HG03159 (cell line): ENCODE measurements at regions not wholly inside any gene's neighbourhood (a gene's known extent, or its start where the extent isn't known, plus 50 kb on each side); places are given as distances from the start of the nearest gene placed in this dataset.
A peak's percentile ranks its signal among the peaks of the same experiment; 100 is the strongest.
"Not testable (repeated sequence)": the region's sequence is repeated elsewhere in the genome, so short reads cannot be mapped to it uniquely, and the experiment has no call there.

Experiments
- ATAC-seq: cut with Tn5 transposase; IDR thresholded peaks from one replicate; pipeline ENCODE4 v1.9.1; 2021; ENCODE audit warnings: mild to moderate bottlenecking, moderate library complexity; ENCODE audit not compliant: unreplicated experiment

GRCh38 chr3:151596940-151597339, 136.1 kb upstream of the IGSF10 start:
- ATAC-seq, result no peak

- ATAC-seq, result no peak
These were observed 133.1 kb upstream of the IGSF10 start for GRCh38 chr3:151593928-151594327.

- ATAC-seq, result no peak
These were observed 131.4 kb upstream of the IGSF10 start for GRCh38 chr3:151592287-151592686.

GRCh38 chr3:151591441-151591840, 130.6 kb upstream of the IGSF10 start:
- ATAC-seq, result no peak

GRCh38 chr3:151589311-151589710, 128.4 kb upstream of the IGSF10 start:
- no peak for ATAC-seq

- not testable (repeated sequence) for ATAC-seq
These were observed 126.8 kb upstream of the IGSF10 start for GRCh38 chr3:151587659-151588058.

- ATAC-seq, result peak; percentile 72
These were observed 123.7 kb upstream of the IGSF10 start for GRCh38 chr3:151584566-151584965.

GRCh38 chr3:151581035-151581434, 120.2 kb upstream of the IGSF10 start:
- no peak for ATAC-seq

GRCh38 chr3:151580591-151580990, 119.7 kb upstream of the IGSF10 start:
- no peak for ATAC-seq

GRCh38 chr3:151579571-151580270, 118.9 kb upstream of the IGSF10 start:
- ATAC-seq, result no peak

- ATAC-seq, result no peak
These were observed 117.6 kb upstream of the IGSF10 start for GRCh38 chr3:151578495-151578894.

GRCh38 chr3:151576511-151577137, 115.8 kb upstream of the IGSF10 start:
- no peak for ATAC-seq

- no peak for ATAC-seq
These were observed 107.3 kb upstream of the IGSF10 start for GRCh38 chr3:151568184-151568583.

GRCh38 chr3:151567477-151567876, 106.6 kb upstream of the IGSF10 start:
- no peak for ATAC-seq

GRCh38 chr3:151564261-151564660, 103.4 kb upstream of the IGSF10 start:
- ATAC-seq, result no peak

GRCh38 chr3:151563305-151563704, 102.4 kb upstream of the IGSF10 start:
- no peak for ATAC-seq

GRCh38 chr3:151562891-151563290, 102.0 kb upstream of the IGSF10 start:
- no peak for ATAC-seq

- ATAC-seq, result no peak
These were observed 101.0 kb upstream of the IGSF10 start for GRCh38 chr3:151561878-151562277.

- ATAC-seq, result no peak
These were observed 99.9 kb upstream of the IGSF10 start for GRCh38 chr3:151560738-151561137.

- no peak for ATAC-seq
These were observed 98.9 kb upstream of the IGSF10 start for GRCh38 chr3:151559736-151560135.

GRCh38 chr3:151558661-151559060, 97.8 kb upstream of the IGSF10 start:
- ATAC-seq, result no peak

- no peak for ATAC-seq
These were observed 96.4 kb upstream of the IGSF10 start for GRCh38 chr3:151557068-151557840.
